GM19467 (cell line): ENCODE measurements at regions not wholly inside any gene's neighbourhood (a gene's known extent, or its start where the extent isn't known, plus 50 kb on each side); places are given as distances from the start of the nearest gene placed in this dataset.
"Not testable (repeated sequence)": the region's sequence is repeated elsewhere in the genome, so short reads cannot be mapped to it uniquely, and the experiment has no call there.

Experiments
- ATAC-seq: cut with Tn5 transposase; IDR thresholded peaks from one replicate; pipeline ENCODE4 v1.9.1; 2021; ENCODE audit warnings: mild to moderate bottlenecking, moderate library complexity; ENCODE audit not compliant: unreplicated experiment

- ATAC-seq = no peak
Measured at GRCh38 chr4:170234800-170235199, 145.0 kb upstream of the AADAT start.

GRCh38 chr4:170231377-170231776, 141.6 kb upstream of the AADAT start:
- ATAC-seq = no peak

GRCh38 chr4:170230242-170230641, 140.5 kb upstream of the AADAT start:
- no peak for ATAC-seq

- ATAC-seq = no peak
Measured at GRCh38 chr4:170229006-170229405, 139.2 kb upstream of the AADAT start.

GRCh38 chr4:170227928-170228327, 138.2 kb upstream of the AADAT start:
- no peak for ATAC-seq

- ATAC-seq = no peak
Measured at GRCh38 chr4:170226288-170226687, 136.5 kb upstream of the AADAT start.

GRCh38 chr4:170214731-170215130, 125.0 kb upstream of the AADAT start:
- ATAC-seq = no peak

- no peak for ATAC-seq
Measured at GRCh38 chr4:170214101-170214500, 124.3 kb upstream of the AADAT start.

GRCh38 chr4:170202721-170203120, 113.0 kb upstream of the AADAT start:
- no peak for ATAC-seq

GRCh38 chr4:170198747-170199146, 109.0 kb upstream of the AADAT start:
- no peak for ATAC-seq

- ATAC-seq = not testable (repeated sequence)
Measured at GRCh38 chr4:170194794-170195193, 105.0 kb upstream of the AADAT start.

- no peak for ATAC-seq
Measured at GRCh38 chr4:170193496-170193895, 103.7 kb upstream of the AADAT start.

- ATAC-seq = no peak
Measured at GRCh38 chr4:170190265-170190664, 100.5 kb upstream of the AADAT start.

- no peak for ATAC-seq
Measured at GRCh38 chr4:170170861-170171260, 81.1 kb upstream of the AADAT start.

GRCh38 chr4:170169699-170170098, 79.9 kb upstream of the AADAT start:
- no peak for ATAC-seq

- ATAC-seq = no peak
Measured at GRCh38 chr4:170167678-170168077, 77.9 kb upstream of the AADAT start.

GRCh38 chr4:170166193-170166592, 76.4 kb upstream of the AADAT start:
- not testable (repeated sequence) for ATAC-seq

- no peak for ATAC-seq
Measured at GRCh38 chr4:170162416-170162815, 72.7 kb upstream of the AADAT start.

- ATAC-seq = no peak
Measured at GRCh38 chr4:170157670-170158069, 67.9 kb upstream of the AADAT start.

GRCh38 chr4:170145120-170145519, 55.4 kb upstream of the AADAT start:
- ATAC-seq = no peak

GRCh38 chr4:170139764-170140163, 50.0 kb upstream of the AADAT start:
- ATAC-seq = no peak
